K562 (cell line): ENCODE measurements at regions not wholly inside any gene's neighbourhood (a gene's known extent, or its start where the extent isn't known, plus 50 kb on each side); places are given as distances from the start of the nearest gene placed in this dataset.

Experiments
- ATAC-seq: fragments of 200-7000 bp; cut with Tn5 transposase; 3 replicates; pipeline ENCODE4 v1.9.1; 2020; ENCODE audit warnings: moderate library complexity
- BruUV-seq: library from RNA; stranded (reverse); fragments of 400-500 nt; replicated peaks from 2 replicates; lab custom pipeline; 2021; lab: Mats Ljungman, UMichigan
- CTCF ChIA-PET: fragments of 300-600 bp; formaldehyde crosslinking; extraction: SDS; loops from one replicate; lab custom pipeline; 2021; ENCODE audit warnings: low intra/inter-chr PET ratio; lab: Yijun Ruan, JAX
- POLR2A ChIA-PET: fragments of 300-600, 350-650 bp; sonication (Branson Sonifier 250); formaldehyde crosslinking; extraction: SDS; loops from one replicate; lab custom pipeline; 2021; ENCODE audit warnings: antibody characterized with exemption, inconsistent platforms; lab: Yijun Ruan, JAX
- DNase-seq, 4 experiments: peaks; one replicate each; pipeline versions ENCODE4 v3.0.0 to v3.0.0-alpha.2; 2011 to 2018; ENCODE audit warnings: low spot score in 3 of 4, mixed read lengths in 3 of 4; ENCODE audit errors: extremely low read depth in 1 of 4
- FAIRE-seq: peaks from 2 replicates; lab custom pipeline; 2011; peaks lifted over from hg19 to GRCh38; lab: Jason Lieb, UNC
- H2AFZ ChIP-seq: 2 replicates; pipeline ENCODE4 v1.6.0; 2011; ENCODE audit warnings: low read depth, low read length, control low read depth, inconsistent platforms
- H3K27ac ChIP-seq: fragments of 200-600 bp; 3 replicates; pipeline ENCODE4 v1.8.0; 2011; ENCODE audit warnings: low read depth, mild to moderate bottlenecking, control low read depth, inconsistent platforms, low read length, moderate library complexity, mixed read lengths; ENCODE audit errors: extremely low read depth
- H3K27me3 ChIP-seq, 2 experiments: fragments of 300-600 bp in 1 of 2; 2 replicates in 1 of 2; 3 replicates in 1 of 2; pipeline versions ENCODE4 v1.6.0 to v1.8.0; 2011; ENCODE audit warnings: inconsistent platforms in 2 of 2, low read length in 2 of 2, mild to moderate bottlenecking in 1 of 2, mixed read lengths in 1 of 2, moderate library complexity in 1 of 2; ENCODE audit not compliant: control insufficient read depth in 2 of 2, insufficient read depth in 2 of 2
- H3K36me3 ChIP-seq: fragments of 300-600 bp; 3 replicates; pipeline ENCODE4 v1.8.0; 2011; ENCODE audit warnings: mild to moderate bottlenecking, low read length, inconsistent platforms; ENCODE audit not compliant: control insufficient read depth, insufficient read depth
- H3K4me1 ChIP-seq, 2 experiments: fragments of 200-600 bp in 1 of 2; replicated peaks in 1 of 2; 2 replicates in 1 of 2; 3 replicates in 1 of 2; pipeline versions ENCODE4 v1.5.1 to v1.8.0; 2011; ENCODE audit warnings: inconsistent platforms in 2 of 2, low read length in 2 of 2, mild to moderate bottlenecking in 1 of 2, mixed read lengths in 1 of 2, moderate library complexity in 1 of 2; ENCODE audit not compliant: control insufficient read depth in 2 of 2, insufficient read depth in 2 of 2
- H3K4me2 ChIP-seq: 2 replicates; pipeline ENCODE4 v1.6.1; 2011; ENCODE audit warnings: low read length, control low read depth, inconsistent platforms, mixed read lengths; ENCODE audit not compliant: insufficient read depth
- H3K4me3 ChIP-seq: fragments of 200-600 bp; sonication (generic), shearing (Covaris generic); 2 replicates; pipeline ENCODE4 v1.5.1; 2016; ENCODE audit warnings: control low read depth, inconsistent platforms
- H3K79me2 ChIP-seq: fragments of 200-600 bp; 3 replicates; pipeline ENCODE4 v1.8.0; 2011; ENCODE audit warnings: low read length, inconsistent platforms; ENCODE audit not compliant: control insufficient read depth, insufficient read depth
- H3K9ac ChIP-seq, 2 experiments: 2 replicates each; pipeline versions ENCODE4 v1.6.0 to v1.6.1; 2011; ENCODE audit warnings: low read depth in 2 of 2, low read length in 2 of 2, control low read depth in 1 of 2, inconsistent platforms in 1 of 2, mild to moderate bottlenecking in 1 of 2, mixed read lengths in 1 of 2; ENCODE audit not compliant: insufficient read depth in 1 of 2
- H3K9me1 ChIP-seq: one replicate; pipeline ENCODE4 v1.6.0; 2011; ENCODE audit warnings: inconsistent platforms, mild to moderate bottlenecking, low read length, moderate library complexity; ENCODE audit not compliant: control insufficient read depth, insufficient read depth
- H3K9me3 ChIP-seq: replicated peaks from 2 replicates; pipeline ENCODE4 v1.5.1; 2011; ENCODE audit warnings: low read depth, low read length, inconsistent platforms; ENCODE audit not compliant: control insufficient read depth, insufficient read depth
- H4K20me1 ChIP-seq: replicated peaks from 2 replicates; pipeline ENCODE4 v1.6.1; 2011; ENCODE audit warnings: low read length, inconsistent platforms, mixed read lengths; ENCODE audit not compliant: control insufficient read depth, insufficient read depth
- BRD4 ChIP-seq: fragments of 200-600 bp; sonication (generic); IDR thresholded peaks from 2 replicates; pipeline ENCODE4 v1.6.1; 2017; ENCODE audit warnings: inconsistent platforms
- C11orf30 ChIP-seq: fragments of 450-650 bp; IDR thresholded peaks from 2 replicates; pipeline ENCODE4 v1.6.1; 2016; ENCODE audit warnings: low read depth, mild to moderate bottlenecking
- CBX1 ChIP-seq: sonication (generic); IDR thresholded peaks from 2 replicates; pipeline ENCODE4 v1.6.1; 2016; ENCODE audit warnings: antibody characterized with exemption, low read depth, mild to moderate bottlenecking
- COPS2 ChIP-seq: fragments of 450-650 bp; conservative IDR thresholded peaks from 2 replicates; pipeline ENCODE4 v1.6.1; 2016; ENCODE audit warnings: mild to moderate bottlenecking, moderate library complexity
- DACH1 ChIP-seq: fragments of 450-650 bp; IDR thresholded peaks from 2 replicates; pipeline ENCODE4 v1.6.1; 2018; ENCODE audit not compliant: partially characterized antibody
- FOXM1 ChIP-seq, 2 experiments: fragments of 450-650 bp in 1 of 2; sonication (generic) in 1 of 2; formaldehyde crosslinking in 1 of 2; IDR thresholded peaks; 2 replicates each; pipeline versions ENCODE4 v1.6.1 to v1.9.0; 2017 to 2022; ENCODE audit warnings: low read depth in 2 of 2, mild to moderate bottlenecking in 2 of 2, missing genetic modification reagents in 1 of 2, moderate library complexity in 1 of 2
- HLTF ChIP-seq: fragments of 450-650 bp; IDR thresholded peaks from 2 replicates; pipeline ENCODE4 v1.6.1; 2016
- JUN ChIP-seq, 2 experiments: sonication (generic) in 1 of 2; formaldehyde crosslinking in 1 of 2; IDR thresholded peaks; 2 replicates each; pipeline versions ENCODE4 v1.6.1 to v1.8.0; 2012 to 2022; ENCODE audit warnings: borderline replicate concordance in 2 of 2, mild to moderate bottlenecking in 2 of 2, improper control_type of control experiment in 1 of 2, low read depth in 1 of 2, low read length in 1 of 2, missing genetic modification reagents in 1 of 2
- MBD2 ChIP-seq: sonication (generic); IDR thresholded peaks from 2 replicates; pipeline ENCODE4 v1.6.1; 2016; ENCODE audit warnings: low read depth, borderline replicate concordance
- NCOA6 ChIP-seq: fragments of 450-650 bp; IDR thresholded peaks from 2 replicates; pipeline ENCODE4 v1.6.1; 2017; ENCODE audit warnings: mild to moderate bottlenecking
- RBM39 ChIP-seq: fragments of 200-400 bp; formaldehyde crosslinking; optimal IDR thresholded peaks from 2 replicates; pipeline ENCODE3; 2018; ENCODE audit warnings: low read depth, low read length
- SMAD2 ChIP-seq: fragments of 150-350 bp; IDR thresholded peaks from 2 replicates; pipeline ENCODE4 v1.6.1; 2014; ENCODE audit warnings: low read depth, mild to moderate bottlenecking, low read length
- ZKSCAN8 ChIP-seq: fragments of 200-800 bp; sonication (Bioruptor generic); IDR thresholded peaks from 2 replicates; pipeline ENCODE4 v1.6.1; 2016; ENCODE audit warnings: missing genetic modification characterization, missing compliant biosample characterization
- WGBS: fragments of 100-300 bp; shearing (Covaris generic); methylation state at CpG from one replicate; pipeline ENCODE4 v1.1.6; 2016; ENCODE audit warnings: low coverage, mixed read lengths; ENCODE audit not compliant: insufficient coverage; ENCODE audit errors: missing lambda C conversion rate; 5-methylcytosine and 5-hydroxymethylcytosine counted together
- in situ Hi-C: fragments of 300-500 bp; cut with MboI; formaldehyde crosslinking; loops from 4 replicates; pipeline ENCODE4 v1.15.0; 2018; ENCODE audit warnings: inconsistent platforms, mixed read lengths
- intact Hi-C: fragments of 100-400 bp; cut with micrococcal nuclease; formaldehyde crosslinking; loops from 2 replicates; pipeline ENCODE4 v1.14.2; 2022
- TF ChIP-seq, protein P1 (sequence below): fragments of 450-650 bp; IDR thresholded peaks from 2 replicates; pipeline ENCODE4 v1.6.1; 2016; ENCODE audit warnings: low read depth, mild to moderate bottlenecking, moderate library complexity
- TF ChIP-seq, protein P2 (sequence below): sonication (generic); formaldehyde crosslinking; IDR thresholded peaks from 2 replicates; pipeline ENCODE4 v1.8.0; 2022; ENCODE audit warnings: mild to moderate bottlenecking, missing genetic modification reagents

- 0% methylated on average over 1 of the region's 2 CpGs for WGBS
- Histone ChIP-seq H2AFZ (no peak overlapping the region), H4K20me1 (no peaks in the 10 kb centered on the region; the same call in 1 of the 2 replicates), H3K27me3 (peaks cover 0 to 6% of the 10 kb centered on the region in 2 experiments; a peak in 1 of 5 replicates), H3K9ac (no peak overlapping the region), H3K4me2 (no peak overlapping the region), H3K4me1 (no peaks in the 10 kb centered on the region), H3K27ac (no peak overlapping the region), H3K36me3 (no peaks in the 10 kb centered on the region), H3K79me2 (no peaks in the 10 kb centered on the region), H3K9me1 (no peaks in the 10 kb centered on the region), H3K9me3 (no peaks in the 10 kb centered on the region), H3K4me3 (no peak overlapping the region)
- ChIA-PET POLR2A (no interaction called here), CTCF (no interaction called here)
- BruUV-seq: no TSS peak
- FAIRE-seq (no peak), DNase-seq (no peak), ATAC-seq (no peak)
- TF ChIP-seq HLTF: no peak
- intact Hi-C loops: no loop called here
- in situ Hi-C loops: no loop called here
Measured at GRCh38 chr3:124088801-124089200, 96.9 kb upstream of the ROPN1 start.

DNA sequence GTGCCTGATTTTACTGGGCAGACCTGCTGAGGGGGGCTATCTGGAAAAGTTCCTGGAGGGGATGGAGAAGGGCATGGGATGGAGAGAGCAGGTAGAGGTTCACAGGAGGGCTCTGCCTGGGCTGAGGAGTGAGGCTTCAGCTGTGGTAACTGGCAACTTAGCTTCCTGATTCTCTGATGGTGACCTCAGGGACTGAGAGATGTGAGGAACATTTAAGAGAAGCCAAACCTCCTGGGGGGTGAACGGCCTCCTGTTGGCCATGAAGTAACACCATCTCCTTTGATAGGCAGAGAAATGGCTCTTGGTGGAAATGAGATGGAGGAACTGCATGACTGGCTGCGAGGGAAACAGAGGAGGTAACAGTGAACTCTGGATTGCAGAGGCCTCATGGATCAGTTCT lies 97.3 kb upstream of the ROPN1 start:
- H3K27ac ChIP-seq: no peak overlapping the region
- H3K9me3 ChIP-seq: no peaks in the 10 kb centered on the region
- no peaks in the 10 kb centered on the region for H3K36me3 ChIP-seq
- POLR2A ChIA-PET: no interaction called here
- ATAC-seq (no peak), FAIRE-seq (no peak), DNase-seq (no peak)
- no peaks in the 10 kb centered on the region for H3K9me1 ChIP-seq
- in situ Hi-C loops: no loop called here
- H3K27me3 ChIP-seq: peaks cover 0 to 9% of the 10 kb centered on the region in 2 experiments; a peak in 1 of 5 replicates
- no peaks in the 10 kb centered on the region for H3K79me2 ChIP-seq
- BruUV-seq: no TSS peak
- CTCF ChIA-PET: no interaction called here
- H4K20me1 ChIP-seq: no peaks in the 10 kb centered on the region; the same call in 1 of the 2 replicates
- H3K4me1 ChIP-seq: no peaks in the 10 kb centered on the region
- no peak overlapping the region for H3K9ac ChIP-seq
- H2AFZ ChIP-seq: no peak overlapping the region
- H3K4me3 ChIP-seq: no peak overlapping the region
- TF ChIP-seq, protein P1, sequence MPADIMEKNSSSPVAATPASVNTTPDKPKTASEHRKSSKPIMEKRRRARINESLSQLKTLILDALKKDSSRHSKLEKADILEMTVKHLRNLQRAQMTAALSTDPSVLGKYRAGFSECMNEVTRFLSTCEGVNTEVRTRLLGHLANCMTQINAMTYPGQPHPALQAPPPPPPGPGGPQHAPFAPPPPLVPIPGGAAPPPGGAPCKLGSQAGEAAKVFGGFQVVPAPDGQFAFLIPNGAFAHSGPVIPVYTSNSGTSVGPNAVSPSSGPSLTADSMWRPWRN: no peak
- TF ChIP-seq MBD2: no peak
- TF ChIP-seq, protein P2, sequence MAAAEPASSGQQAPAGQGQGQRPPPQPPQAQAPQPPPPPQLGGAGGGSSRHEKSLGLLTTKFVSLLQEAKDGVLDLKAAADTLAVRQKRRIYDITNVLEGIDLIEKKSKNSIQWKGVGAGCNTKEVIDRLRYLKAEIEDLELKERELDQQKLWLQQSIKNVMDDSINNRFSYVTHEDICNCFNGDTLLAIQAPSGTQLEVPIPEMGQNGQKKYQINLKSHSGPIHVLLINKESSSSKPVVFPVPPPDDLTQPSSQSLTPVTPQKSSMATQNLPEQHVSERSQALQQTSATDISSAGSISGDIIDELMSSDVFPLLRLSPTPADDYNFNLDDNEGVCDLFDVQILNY (CRISPR knock-in tag): no peak
- TF ChIP-seq DACH1: no peak
- TF ChIP-seq JUN (IDR thresholded peaks at IDR 0.05; ENCODE audit: borderline replicate concordance, low read depth, low read length): no peak
- TF ChIP-seq JUN (CRISPR knock-in tag; IDR thresholded peaks at IDR 0.05; ENCODE audit: borderline replicate concordance): no peak
- no peak for TF ChIP-seq NCOA6
- no peak for TF ChIP-seq ZKSCAN8 (CRISPR knock-in tag)
- TF ChIP-seq SMAD2: no peak
- no peak for TF ChIP-seq C11orf30
- no peak for TF ChIP-seq COPS2
- TF ChIP-seq BRD4: no peak
- TF ChIP-seq CBX1: no peak
- no peak for TF ChIP-seq RBM39
- TF ChIP-seq HLTF: no peak
- TF ChIP-seq FOXM1 (IDR thresholded peaks at IDR 0.05; ENCODE audit: low read depth): no peak
- no peak for TF ChIP-seq FOXM1 (CRISPR knock-in tag; IDR thresholded peaks at IDR 0.05; ENCODE audit: low read depth)
- intact Hi-C loops: no loop called here
- 0% methylated on average over 1 of the region's 2 CpGs for WGBS
- H3K4me2 ChIP-seq: no peak overlapping the region
